Activated CD8-positive, alpha-beta T cell treated with anti-CD3 and anti-CD28 coated beads for 36 hours (primary cell): ENCODE measurements at regions not wholly inside any gene's neighbourhood (a gene's known extent, or its start where the extent isn't known, plus 50 kb on each side); places are given as distances from the start of the nearest gene placed in this dataset.

ENCODE experiments used
- ATAC-seq: fragments of 200-7000 bp; cut with Tn5 transposase; one replicate; pipeline ENCODE4 v1.10.0; 2021; ENCODE audit warnings: mild to moderate bottlenecking, moderate library complexity
- CTCF ChIA-PET: fragments of 350-600 bp; sonication (Branson Sonifier 250); formaldehyde crosslinking; loops from one replicate; lab custom pipeline; 2021; ENCODE audit warnings: antibody characterized with exemption; lab: Charles Lee
- POLR2A ChIA-PET: fragments of 350-600 bp; sonication (Branson Sonifier 250); formaldehyde crosslinking; loops from one replicate; lab custom pipeline; 2021; ENCODE audit warnings: antibody characterized with exemption; lab: Charles Lee
- DNase-seq: peaks from one replicate; pipeline ENCODE4 v3.0.0-alpha.2; 2020
- H3K27ac Mint-ChIP-seq: one replicate; pipeline ENCODE4 v1.8.0; 2021; ENCODE audit warnings: mild to moderate bottlenecking, mixed read lengths
- H3K27me3 Mint-ChIP-seq: one replicate; pipeline ENCODE4 v1.8.0; 2021; ENCODE audit warnings: mixed read lengths
- H3K36me3 Mint-ChIP-seq: one replicate; pipeline ENCODE4 v1.8.0; 2021; ENCODE audit warnings: low read depth, mixed read lengths
- H3K4me1 Mint-ChIP-seq: one replicate; pipeline ENCODE4 v1.8.0; 2021; ENCODE audit warnings: low read depth, mixed read lengths
- H3K4me3 Mint-ChIP-seq: one replicate; pipeline ENCODE4 v1.8.0; 2021; ENCODE audit warnings: mild to moderate bottlenecking, moderate library complexity, mixed read lengths
- H3K9me3 Mint-ChIP-seq: one replicate; pipeline ENCODE4 v1.8.0; 2021; ENCODE audit warnings: mixed read lengths
- CTCF ChIP-seq: fragments of 200-600 bp; IDR thresholded peaks from one replicate; pipeline ENCODE4 v1.8.0; 2022; ENCODE audit warnings: antibody characterized with exemption, mild to moderate bottlenecking
- intact Hi-C: fragments of 100-400 bp; cut with micrococcal nuclease; formaldehyde crosslinking; loops from one replicate; pipeline ENCODE4 v1.10.0; 2022

DNA sequence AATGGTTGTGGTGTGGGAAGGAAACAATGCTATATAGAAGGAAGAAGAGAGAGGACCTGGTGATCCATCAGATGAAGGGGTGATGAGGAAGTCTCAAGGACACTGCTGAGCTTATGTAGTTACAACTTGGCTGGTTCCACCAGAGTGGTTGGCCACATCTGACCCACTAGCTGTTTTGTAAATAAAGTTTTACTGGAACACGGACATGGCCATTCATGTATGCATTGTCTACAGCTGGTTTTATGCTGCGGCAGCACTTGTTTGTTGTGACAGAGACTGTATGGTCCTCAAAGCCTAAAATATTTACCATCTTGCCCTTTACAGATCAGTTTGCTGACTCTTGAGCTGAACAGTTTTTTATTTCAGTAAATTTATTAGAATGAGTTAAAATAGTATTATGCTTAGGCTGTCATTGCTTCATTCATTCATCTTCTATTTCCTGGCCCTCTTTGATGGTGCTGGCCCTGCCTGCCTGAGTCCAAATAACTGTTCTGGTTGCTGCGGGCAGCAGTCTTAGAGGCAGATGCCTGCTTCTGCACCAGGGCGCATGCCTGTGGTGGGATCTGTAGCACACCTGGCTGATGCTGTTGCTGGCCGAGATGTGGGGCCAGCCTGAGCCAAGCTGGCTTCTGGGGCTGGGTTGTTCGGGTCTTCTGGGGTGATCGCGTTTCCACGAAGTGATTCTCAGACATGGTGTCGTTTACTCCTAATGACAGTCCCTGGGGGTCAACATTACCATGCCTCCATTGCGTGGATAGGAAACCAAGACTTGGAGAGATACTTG lies 61.4 kb upstream of the WNT4 start:
- Mint-ChIP-seq H3K27me3 (peaks cover 32% of the 10 kb centered on the region), H3K27ac (no peak overlapping the region), H3K36me3 (no peaks in the 10 kb centered on the region), H3K4me1 (no peaks in the 10 kb centered on the region), H3K4me3 (no peak overlapping the region), H3K9me3 (no peaks in the 10 kb centered on the region)
- POLR2A ChIA-PET = no interaction called here
- no peak for TF ChIP-seq CTCF
- CTCF ChIA-PET = no interaction called here
- intact Hi-C loops = no loop called here
- ATAC-seq = no peak
- DNase-seq = no peak

- Mint-ChIP-seq H3K4me3 (no peak overlapping the region), H3K27ac (no peak overlapping the region), H3K9me3 (no peaks in the 10 kb centered on the region), H3K4me1 (no peaks in the 10 kb centered on the region), H3K27me3 (peaks cover 34% of the 10 kb centered on the region), H3K36me3 (no peaks in the 10 kb centered on the region)
- no peak for TF ChIP-seq CTCF
- DNase-seq (no peak), ATAC-seq (no peak)
- POLR2A ChIA-PET = no interaction called here
- intact Hi-C loops = no loop called here
- CTCF ChIA-PET = interaction anchor here (0.9 kb wide), 1 partner anchor 11 kb away, joined by 3 read pairs; no protein-coding TSS in a partner anchor
Measured at GRCh38 chr1:22204989-22205913, 62.4 kb upstream of the WNT4 start.

GRCh38 chr1:22206551-22207125 lies 63.7 kb upstream of the WNT4 start:
- ATAC-seq = no peak
- DNase-seq = no peak
- CTCF ChIA-PET = no interaction called here
- Mint-ChIP-seq H3K27me3 (peaks cover 42% of the 10 kb centered on the region), H3K36me3 (no peaks in the 10 kb centered on the region), H3K9me3 (no peaks in the 10 kb centered on the region), H3K4me3 (no peak overlapping the region), H3K27ac (no peak overlapping the region), H3K4me1 (no peaks in the 10 kb centered on the region)
- intact Hi-C loops = no loop called here
- POLR2A ChIA-PET = interaction anchor here (0.6 kb wide), 1 partner anchor 60 kb away, joined by 3 read pairs; no protein-coding TSS in a partner anchor
- TF ChIP-seq CTCF = no peak

DNA sequence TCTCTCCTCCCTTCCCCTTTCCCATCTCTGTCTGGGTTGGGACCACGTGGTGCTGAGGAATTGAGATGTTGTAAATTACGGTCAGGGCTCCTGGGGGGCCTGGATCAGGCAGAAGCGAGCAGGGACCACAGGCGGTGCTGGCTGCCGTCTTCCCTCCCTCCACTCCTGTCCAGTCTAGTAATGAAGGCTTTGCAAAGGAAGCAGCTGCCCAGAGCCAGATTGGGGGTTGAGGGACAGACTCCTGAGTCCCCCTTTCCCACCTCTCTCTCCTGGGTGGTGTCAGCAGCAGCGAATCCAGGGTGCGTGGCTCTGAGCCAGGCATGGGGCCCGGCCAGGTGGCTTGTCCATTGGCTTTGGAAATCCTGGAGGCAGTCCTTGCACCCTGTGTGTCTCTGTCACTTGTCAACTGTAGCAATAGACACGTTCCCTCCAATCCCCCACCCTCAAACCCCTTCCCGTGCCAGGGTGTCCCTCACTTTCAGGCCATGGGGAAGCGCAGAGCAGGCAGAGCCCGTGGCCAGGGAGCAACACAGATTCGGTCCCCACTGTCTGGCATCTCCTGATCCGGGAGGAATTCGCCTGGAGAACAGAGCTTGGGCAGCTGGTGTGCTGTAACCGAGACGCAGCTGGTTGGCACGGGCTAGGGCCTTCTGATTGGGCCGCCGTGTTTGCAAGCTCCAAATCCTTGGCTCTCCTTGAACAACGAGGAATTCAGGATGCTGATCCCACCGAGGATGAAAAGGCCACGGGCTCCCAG lies 64.8 kb upstream of the WNT4 start:
- ATAC-seq = no peak
- TF ChIP-seq CTCF = no peak
- H3K36me3 Mint-ChIP-seq = no peaks in the 10 kb centered on the region
- no peaks in the 10 kb centered on the region for H3K9me3 Mint-ChIP-seq
- peaks cover 47% of the 10 kb centered on the region for H3K27me3 Mint-ChIP-seq
- intact Hi-C loops = no loop called here
- no peaks in the 10 kb centered on the region for H3K4me1 Mint-ChIP-seq
- no peak overlapping the region for H3K4me3 Mint-ChIP-seq
- DNase-seq = no peak
- ChIA-PET CTCF (no interaction called here), POLR2A (no interaction called here)
- H3K27ac Mint-ChIP-seq = no peak overlapping the region
